ENCODE measurements at regions not wholly inside any gene's neighbourhood (a gene's known extent, or its start where the extent isn't known, plus 50 kb on each side); places are given as distances from the start of the nearest gene placed in this dataset.

DNA sequence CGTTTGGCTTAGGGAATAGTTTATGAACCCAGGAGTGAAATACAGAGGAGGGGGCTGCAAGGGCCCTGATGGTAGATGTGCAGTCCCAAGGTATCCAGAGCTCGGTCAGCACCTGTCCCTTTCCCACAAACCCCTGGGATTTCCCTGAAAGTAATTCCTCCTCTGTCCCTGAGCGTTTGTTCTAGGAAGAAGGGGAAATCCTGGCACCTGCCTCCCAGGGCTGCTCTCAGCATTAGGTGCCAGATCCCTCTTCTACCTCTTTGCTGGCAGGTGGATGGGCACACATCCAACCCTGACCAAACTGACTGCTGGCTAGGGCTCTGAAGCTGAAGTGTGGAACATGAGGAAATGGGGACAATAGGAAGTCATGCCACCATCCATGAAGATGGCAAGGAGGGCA, 824.0 kb downstream of the SLC4A3 start:
- ATAC-seq (no peak), DNase-seq (no peak)
- intact Hi-C loops (cut with micrococcal nuclease), result no loop called here

DNA sequence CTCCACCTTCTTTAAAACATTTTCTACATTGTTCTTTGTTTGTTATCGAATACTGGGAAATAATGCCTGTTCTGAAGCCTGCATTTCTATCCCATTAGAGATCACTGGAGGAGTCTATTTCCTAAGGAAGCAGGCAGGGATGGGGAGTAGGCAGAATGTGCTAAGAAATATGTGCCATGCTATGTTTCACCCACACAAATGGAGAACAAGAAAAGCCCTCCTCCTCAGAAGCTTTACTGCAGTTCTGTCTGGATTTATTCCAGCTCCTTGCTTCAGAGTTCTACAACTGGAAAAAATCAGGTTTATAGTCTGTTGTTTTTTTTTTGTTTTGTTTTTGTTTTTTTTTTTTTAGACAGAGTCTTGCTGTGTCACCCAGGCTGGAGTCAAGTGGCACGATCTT, 825.1 kb downstream of the SLC4A3 start:
- intact Hi-C loops (cut with micrococcal nuclease), result no loop called here
- no peak for DNase-seq
- ATAC-seq, result no peak

DNA sequence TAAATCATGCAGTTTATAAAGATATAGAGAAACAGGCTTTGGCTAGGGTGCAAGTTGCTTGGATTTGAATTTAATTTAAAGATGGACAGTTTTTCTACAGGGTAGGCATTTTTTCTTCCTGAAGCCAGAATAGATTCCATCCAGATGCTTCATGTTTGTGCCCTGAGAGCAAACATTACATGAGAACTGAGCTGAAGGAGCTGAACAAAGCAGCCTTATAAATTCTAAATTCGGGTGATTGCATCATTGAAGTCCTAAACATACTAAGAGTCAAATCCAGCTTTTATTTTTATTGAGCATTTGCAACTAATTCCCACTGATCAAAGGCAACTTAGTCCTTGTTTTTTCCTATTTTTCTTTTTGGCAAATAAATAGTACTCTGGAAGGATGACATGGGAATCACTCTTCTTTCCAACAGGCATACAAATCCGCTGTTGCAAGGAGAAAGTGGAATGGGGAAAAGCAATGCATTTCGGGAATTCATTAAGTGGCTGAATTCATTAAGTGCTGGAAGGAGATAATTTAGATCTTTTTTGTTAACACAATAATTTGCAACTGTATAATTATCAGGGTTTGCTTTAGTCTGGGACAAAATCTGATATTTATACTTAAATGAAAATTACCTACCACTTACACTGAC, 828.0 kb downstream of the SLC4A3 start:
- intact Hi-C loops (cut with micrococcal nuclease), result no loop called here
- DNase-seq (no peak), ATAC-seq (no peak)

DNA sequence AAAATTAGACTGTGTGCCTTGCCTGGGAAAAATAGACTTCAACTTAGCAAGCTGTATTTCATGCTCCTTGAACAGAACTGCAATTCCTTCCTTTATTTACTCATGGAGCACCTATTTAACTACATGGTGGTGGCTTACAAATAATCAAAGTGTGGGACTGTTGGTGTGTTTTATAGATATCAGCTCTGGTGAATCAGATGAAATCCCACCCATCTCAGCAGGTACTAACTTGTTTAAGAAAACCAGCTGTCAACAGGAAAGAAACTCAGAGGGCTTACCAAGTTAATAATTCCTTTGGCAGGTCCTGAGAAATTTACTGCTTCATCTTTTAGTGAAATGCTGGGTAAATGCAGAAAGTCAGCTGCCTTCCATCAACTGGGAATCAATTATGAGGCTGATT, 830.6 kb downstream of the SLC4A3 start:
- ATAC-seq, result no peak
- intact Hi-C loops (cut with micrococcal nuclease), result no loop called here
- DNase-seq, result no peak

DNA sequence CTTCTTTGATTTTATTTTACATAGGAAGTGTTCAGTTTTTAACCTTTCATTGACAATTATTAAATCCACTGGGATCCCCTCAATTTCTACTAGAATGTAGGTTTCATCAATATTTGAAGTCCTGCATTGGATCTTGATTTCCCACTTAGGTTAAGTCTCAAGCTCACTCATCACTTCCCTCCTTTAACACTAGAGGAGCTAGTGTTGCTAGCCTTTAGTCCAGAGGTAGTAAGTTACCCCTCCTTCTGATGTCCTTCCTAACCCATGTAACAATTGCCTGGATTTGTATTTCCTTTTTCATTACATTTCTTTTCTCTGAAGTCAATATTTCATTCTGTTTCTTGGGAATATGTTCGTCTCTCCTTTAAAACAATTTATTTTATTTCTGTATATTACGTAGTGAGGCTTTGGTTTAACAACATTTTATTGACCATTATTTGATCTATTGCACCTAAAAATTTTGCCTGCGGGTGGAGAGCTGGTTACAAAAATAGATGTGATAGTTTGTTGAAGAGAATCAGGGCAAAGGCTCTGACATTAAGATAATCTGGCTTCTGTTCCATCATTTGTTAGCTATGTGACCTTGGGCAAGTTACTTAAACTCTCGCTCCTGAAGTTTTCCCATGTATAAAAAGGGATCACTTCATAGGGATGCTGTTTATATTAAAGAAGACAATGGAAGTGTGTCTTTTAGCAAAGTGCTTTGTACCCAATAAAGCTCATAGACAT, 833.0 kb downstream of the SLC4A3 start:
- DNase-seq, result no peak
- intact Hi-C loops (cut with micrococcal nuclease), result no loop called here
- ATAC-seq, result peak; percentile 51

DNA sequence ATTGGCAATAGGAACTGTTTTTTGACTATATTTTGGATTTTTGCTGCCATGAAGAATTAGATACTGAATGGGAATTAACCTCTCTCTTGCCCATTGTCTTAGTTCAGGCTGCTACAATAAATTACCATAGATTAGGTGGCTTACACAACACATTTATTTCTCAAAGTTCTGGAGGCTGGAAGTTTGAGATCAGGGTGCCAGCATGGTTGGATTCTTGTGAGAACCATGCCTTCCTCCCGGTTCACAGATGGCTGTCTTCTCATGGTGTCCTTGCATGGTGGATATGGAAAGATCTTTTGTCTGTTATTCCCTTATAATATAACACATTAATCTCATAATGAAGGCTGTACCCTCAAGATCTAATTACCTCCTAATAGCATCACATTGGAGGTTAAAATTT, 836.4 kb downstream of the SLC4A3 start:
- DNase-seq, result no peak
- ATAC-seq, result no peak
- intact Hi-C loops (cut with micrococcal nuclease), result no loop called here

DNA sequence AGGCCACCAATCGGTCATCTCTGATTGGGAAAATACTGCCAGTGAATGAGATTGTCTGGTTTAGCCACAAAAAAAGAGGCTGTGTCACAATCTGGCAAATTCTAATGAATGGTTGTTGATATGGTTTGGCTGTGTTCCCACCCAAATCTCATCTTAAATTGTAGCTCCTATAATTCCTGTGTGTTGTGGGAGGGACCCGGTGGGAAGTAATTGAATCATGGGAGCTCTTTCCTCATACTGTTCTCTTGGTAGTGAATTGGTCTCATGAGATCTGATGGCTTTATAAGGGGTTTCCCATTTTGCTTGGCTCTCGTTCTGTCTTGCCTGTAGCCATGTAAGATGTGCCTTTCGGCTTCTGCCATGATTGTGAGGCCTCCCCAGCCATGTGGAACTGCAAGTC, 838.3 kb downstream of the SLC4A3 start:
- DNase-seq (no peak), ATAC-seq (peak; percentile 74)
- intact Hi-C loops (cut with micrococcal nuclease), result no loop called here

DNA sequence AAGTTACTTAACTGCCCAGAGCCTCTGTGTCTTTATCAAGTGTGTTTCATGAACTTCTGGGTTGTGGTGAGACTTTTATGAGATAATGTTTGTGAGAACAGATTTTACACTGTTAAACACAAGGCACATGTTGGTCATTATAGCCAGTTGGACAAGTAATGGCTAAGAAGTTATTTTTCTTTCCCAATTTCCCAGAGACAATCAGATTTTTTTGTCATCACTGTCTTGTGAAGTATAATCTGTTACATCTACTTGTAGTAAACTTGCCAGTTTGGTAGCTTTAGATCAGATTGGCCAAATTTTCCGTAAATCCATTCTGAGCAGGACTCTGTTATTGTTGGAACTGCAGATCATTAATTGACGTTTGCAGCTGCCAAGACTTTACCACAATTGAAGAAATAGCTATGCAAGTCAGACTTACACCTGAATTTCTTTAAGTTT, 838.8 kb downstream of the SLC4A3 start:
- peak; percentile 90 for ATAC-seq
- intact Hi-C loops (cut with micrococcal nuclease), result no loop called here
- no peak for DNase-seq

DNA sequence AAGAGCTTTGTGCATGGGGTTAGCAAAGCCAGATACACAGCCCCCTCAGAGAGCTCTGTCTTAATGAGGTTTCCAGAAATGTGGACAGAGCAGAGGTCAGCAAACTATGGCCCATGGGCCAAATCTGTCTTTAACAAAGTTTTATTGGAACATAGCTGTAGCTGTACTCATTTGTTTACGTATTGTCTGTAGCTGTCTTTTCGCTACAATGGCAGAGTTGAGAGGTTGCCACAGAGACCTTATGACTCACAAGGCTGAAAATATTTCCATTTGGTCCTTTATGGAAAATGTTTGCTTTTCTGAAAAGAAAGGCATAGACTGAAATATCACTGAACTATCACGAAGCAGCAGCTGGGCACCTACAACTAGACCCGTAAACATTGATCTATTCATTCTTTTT, 841.8 kb downstream of the SLC4A3 start:
- no peak for ATAC-seq
- intact Hi-C loops (cut with micrococcal nuclease), result no loop called here
- DNase-seq, result no peak

DNA sequence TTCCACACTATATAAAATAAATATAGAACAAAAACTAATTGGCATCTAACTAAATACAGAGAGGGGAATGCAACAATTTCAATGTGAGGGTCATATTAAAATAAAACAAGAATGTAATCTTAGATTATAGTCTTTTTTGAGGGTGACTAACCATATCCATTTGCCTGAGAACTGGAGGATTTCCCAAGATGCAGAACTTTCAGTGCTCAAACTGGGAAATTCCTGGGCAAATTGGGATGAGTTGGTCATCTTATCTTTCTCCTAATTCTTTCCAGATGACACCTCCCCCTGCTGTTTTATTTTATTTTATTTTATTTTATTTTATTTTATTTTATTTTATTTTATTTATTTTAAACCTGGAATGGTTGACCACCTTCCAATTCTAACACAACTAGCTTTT, 846.2 kb downstream of the SLC4A3 start:
- intact Hi-C loops (cut with micrococcal nuclease), result no loop called here
- DNase-seq, result no peak

DNA sequence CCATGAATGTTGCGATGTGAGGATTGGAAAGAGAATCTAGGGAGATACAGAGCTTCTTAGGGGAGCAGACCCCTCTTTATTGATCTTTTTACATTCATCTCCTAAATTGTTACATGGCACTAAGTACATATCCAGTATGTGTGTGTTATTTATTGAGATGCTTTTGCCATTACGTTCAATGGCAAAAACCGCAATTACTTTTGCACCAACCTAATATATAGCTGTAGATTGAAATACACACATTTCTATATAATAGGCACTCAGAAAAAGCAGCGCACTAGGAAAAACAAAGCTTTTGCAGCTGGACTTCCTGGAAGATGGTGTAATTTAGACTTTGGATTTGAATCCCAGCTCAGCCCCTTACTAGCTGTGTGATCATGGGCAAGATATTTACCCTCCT, 849.4 kb downstream of the SLC4A3 start:
- no peak for ATAC-seq
- intact Hi-C loops (cut with micrococcal nuclease), result no loop called here
- no peak for DNase-seq

More for the DNA sequence above, 846.2 kb downstream of the SLC4A3 start:
- no peak for ATAC-seq

DNA sequence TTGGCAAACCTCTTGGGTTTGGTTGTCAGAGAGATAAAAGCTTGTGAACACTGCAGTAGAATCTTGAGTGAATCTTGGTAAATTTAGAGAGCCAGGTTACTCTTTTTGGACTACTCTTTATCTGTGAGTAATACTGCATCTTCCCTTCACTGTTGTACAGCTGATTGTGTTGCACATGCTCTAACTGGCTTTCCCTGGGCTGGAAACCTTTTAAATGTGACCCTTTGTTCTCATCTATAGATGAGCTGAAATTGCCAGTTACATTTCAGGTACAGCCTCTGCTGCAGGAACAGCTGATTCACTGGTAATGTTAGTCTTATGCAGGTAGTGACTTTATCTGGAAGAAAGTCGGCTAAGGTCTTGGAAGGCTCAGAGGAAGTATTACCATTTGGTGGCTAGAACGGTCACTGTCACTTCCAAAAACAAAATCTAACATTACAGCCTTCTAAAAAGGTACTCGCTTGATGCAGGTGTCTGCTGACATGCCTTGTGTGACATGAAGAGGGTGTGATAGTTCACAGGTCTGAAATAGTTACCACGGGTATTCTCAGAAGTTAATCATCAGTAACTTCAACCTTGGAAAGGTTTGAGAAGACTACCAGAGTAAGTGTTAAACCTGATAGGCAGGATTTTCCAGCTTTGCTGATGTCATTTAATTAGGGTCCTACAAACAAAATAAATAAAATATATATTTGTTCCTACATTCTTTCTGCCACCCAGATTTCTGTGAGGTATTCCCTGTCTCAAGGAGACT, 851.1 kb downstream of the SLC4A3 start:
- DNase-seq (no peak), ATAC-seq (no peak)
- intact Hi-C loops (cut with micrococcal nuclease), result no loop called here

DNA sequence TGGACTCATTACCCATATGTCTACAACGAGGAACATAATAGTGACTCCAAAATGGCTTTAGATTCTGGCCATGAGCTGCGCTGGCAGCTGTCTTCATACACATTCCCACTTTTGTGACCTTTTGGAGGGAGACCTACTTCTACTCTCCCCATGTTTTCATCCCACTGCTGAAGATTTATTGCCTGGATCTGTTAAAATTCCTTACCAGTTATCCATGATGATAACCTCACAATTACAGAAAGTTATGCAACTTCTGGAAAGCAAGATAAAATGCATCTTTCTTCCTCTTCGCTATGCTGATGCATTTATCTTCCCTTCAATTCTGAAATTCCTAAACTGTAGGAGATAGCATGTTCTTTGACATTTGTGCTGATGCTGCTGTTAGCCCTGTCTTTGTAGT, 855.3 kb downstream of the SLC4A3 start:
- no peak for DNase-seq
- intact Hi-C loops (cut with micrococcal nuclease), result no loop called here
- no peak for ATAC-seq

DNA sequence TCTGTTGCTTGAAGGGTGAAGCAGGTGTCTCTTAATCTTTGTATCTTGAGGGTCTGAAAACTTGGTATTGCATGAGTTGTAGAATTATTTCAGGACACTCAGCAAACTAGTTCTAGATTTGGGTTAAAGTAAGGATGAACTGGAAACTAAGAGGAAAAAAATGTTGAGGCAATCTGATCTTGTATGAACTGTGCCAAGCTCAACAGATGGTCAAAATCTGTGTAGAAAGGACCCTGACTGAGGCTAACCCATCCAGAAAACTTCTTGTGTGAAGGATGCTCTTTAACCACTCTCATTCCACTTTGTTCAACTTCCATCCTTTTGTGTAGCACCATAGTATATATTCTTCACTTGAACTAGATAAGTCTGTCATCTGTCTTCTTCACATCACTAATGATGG, 861.7 kb downstream of the SLC4A3 start:
- no peak for DNase-seq
- no peak for ATAC-seq
- intact Hi-C loops (cut with micrococcal nuclease), result no loop called here

DNA sequence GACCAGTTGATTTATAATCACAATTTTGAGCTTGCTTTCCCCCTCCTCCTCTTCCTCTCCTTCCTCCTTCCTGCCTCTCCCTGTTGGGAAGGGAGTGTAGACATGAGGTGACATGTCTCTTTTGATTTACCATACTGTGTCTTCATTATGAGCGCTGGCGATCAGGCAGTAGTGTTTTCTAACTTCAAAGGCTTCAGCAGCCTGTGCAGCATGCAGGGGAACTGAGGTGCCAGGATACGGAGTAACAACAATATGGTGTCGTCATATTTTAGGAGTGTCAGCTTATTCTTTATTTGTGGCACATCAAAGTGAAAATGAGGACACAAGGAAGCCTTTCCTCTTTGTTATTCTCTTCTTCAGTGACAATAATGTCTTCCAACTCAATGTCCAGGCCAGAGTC, 864.2 kb downstream of the SLC4A3 start:
- intact Hi-C loops (cut with micrococcal nuclease), result no loop called here
- no peak for ATAC-seq
- no peak for DNase-seq

DNA sequence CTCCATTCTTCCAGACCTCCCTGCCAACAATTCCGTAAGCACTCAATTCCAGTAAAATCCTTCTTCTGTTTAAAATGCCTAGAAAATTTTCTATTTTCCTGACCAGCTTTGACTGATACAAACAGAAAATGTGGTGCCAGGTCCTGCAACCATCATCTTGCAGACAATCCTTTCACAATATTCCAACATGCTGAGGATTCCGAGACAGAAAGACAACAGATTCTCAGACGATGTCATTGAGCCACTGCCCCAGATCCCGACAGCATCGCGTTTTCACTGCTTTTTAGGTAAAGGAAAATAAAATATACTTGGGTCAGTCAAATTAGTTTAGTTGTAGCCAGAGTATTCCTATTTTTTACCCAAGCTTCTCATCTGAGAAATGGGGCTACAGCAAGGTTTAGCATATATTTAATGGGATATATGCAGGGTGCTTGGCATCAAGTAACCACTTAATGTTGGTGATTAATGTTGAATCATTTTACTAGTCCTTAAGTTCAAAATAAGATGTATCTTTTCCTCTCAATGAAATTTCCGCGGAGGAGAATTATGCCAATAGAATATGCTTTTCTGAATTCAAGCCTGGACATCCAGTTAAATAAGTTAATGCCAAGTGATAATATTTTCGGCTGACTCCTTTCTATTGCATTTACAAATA, 866.6 kb downstream of the SLC4A3 start:
- intact Hi-C loops (cut with micrococcal nuclease), result no loop called here
- DNase-seq (no peak), ATAC-seq (no peak)

DNA sequence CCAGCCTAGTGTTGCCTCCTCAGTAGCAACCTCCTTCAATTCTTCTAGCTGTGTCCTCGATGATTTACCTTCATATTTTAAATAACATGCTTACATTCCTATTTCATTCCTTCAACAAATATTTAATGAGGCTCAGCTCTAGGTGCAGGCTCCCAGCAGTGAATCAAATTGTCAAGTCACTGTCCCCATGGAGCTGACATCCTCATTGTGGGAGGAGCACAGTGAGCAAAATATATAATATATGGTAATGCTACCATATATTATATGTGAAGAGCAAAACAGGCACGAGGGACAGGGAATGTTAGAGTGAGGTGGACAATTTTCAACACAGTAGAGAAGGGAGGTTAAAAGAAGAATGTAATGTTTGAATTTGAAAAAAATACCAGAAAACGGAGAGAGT, 869.1 kb downstream of the SLC4A3 start:
- intact Hi-C loops (cut with micrococcal nuclease), result no loop called here
- ATAC-seq (no peak), DNase-seq (no peak)

DNA sequence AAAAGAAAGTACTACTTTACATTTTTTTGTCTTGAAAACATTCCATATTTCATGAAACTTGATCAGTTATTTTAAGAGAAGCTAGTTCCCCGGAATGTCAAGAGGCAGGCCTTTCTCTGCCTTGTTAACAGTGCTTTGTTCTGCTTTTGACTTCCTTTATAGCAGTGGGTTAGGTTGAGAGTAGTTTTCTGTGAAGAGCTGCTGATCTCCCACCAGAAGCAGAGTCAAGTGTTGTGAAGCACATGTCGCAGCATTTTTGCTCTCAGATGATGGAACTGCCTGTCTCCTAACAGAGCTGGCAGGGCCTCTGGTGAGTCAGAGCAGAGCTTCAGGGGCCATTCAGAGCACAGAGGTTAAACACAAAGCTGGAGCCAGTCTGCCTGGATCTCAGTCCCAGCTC, 871.8 kb downstream of the SLC4A3 start:
- peak; percentile 41 for DNase-seq
- intact Hi-C loops (cut with micrococcal nuclease), result no loop called here
- ATAC-seq, result peak; percentile 80

DNA sequence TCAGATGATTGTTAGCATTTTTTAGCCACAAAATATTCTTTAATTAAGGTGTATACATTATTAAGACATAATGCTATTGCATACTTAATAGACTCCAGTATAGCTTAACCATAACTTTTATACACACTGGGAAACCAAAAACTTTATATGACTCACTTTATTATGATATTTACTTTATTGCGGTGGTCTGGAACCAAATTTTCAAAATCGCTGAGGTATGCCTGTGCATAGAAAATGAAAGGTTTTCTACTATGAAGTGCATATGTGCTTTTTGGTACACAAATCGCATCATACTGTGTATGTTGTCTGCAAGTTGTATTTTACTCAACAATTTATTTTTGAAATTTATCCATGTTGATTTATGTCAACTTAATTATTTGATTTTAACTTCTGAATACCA, 875.1 kb downstream of the SLC4A3 start:
- DNase-seq, result no peak
- intact Hi-C loops (cut with micrococcal nuclease), result no loop called here
- no peak for ATAC-seq

DNA sequence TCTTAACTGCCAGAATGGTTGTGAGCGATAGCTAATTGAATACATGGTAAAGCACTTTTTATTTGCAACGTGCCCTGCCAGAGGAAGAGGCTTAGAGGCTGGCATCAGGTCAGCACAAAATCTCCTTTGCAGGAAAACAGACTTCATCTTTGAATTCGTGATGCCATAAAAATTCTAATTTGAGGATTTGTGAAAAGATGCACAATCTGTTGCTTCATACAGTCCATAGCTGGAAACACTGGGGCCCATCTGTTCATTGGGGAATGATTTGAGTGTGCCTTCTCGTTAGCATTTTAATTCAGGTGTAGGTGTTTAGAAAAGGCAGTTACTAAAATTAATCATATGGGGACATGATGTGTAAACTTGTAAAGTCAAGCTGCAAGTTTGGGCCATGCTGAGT, 876.0 kb downstream of the SLC4A3 start:
- no peak for ATAC-seq

More for the DNA sequence above, 876.0 kb downstream of the SLC4A3 start:
- no peak for DNase-seq
- intact Hi-C loops (cut with micrococcal nuclease), result no loop called here

Measured in left ventricle myocardium superior (tissue), 1 donor.